Activated gamma-delta T cell treated with anti-CD3 and anti-CD28 coated beads, Interleukin-2, amount 50 U/mL, for 16 hours (primary cell): ENCODE measurements at regions not wholly inside any gene's neighbourhood (a gene's known extent, or its start where the extent isn't known, plus 50 kb on each side); places are given as distances from the start of the nearest gene placed in this dataset.

ENCODE experiments used
- DNase-seq: peaks from one replicate; pipeline ENCODE4 v3.0.0-alpha.2; 2020; ENCODE audit warnings: low read depth

DNA sequence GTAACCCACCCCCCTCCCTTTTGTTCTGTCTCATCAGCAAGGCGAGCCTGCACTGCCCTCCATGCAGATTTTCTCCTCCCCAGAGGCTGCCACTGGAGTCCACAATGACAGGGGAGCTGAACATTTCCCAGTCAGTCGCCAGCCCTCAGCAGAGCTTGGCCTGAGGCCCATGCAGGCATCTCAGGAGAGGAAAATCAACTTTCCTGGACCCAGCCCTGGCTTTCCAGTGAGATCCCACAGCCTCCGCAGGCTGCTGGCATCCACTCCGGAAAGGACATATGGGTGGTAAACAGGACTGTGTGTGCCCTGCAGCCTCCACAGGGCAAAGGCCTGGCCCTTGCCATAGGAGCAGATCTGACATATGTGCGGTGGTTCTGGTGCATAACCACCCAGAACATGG lies 253.8 kb downstream of the TNS1 start:
- no peak for DNase-seq

DNA sequence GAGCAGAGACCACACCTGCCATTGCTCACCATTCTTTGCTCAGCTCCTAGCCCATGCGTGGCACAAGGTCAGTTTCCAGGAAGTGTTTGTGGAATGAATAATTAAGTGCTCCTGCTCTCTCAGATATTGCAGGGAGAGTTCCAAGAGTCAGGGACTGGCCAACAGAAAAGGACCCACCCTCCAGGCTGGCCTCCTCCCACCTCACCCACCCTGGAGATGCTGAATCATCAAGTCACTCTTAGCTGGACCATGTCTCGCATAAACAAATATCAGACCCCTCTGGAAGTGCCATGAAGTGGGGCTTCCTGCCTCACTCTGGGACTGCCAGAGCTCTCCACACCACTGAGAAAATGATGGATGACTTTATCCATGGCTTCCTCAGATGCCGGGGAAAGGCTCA lies 256.0 kb downstream of the TNS1 start:
- no peak for DNase-seq

- DNase-seq, result no peak
These were observed 258.6 kb downstream of the TNS1 start for GRCh38 chr2:217743966-217744761.

- DNase-seq, result no peak
These were observed 259.4 kb downstream of the TNS1 start for GRCh38 chr2:217743407-217743806.

- no peak for DNase-seq
These were observed 260.0 kb downstream of the TNS1 start for GRCh38 chr2:217742841-217743240.

DNA sequence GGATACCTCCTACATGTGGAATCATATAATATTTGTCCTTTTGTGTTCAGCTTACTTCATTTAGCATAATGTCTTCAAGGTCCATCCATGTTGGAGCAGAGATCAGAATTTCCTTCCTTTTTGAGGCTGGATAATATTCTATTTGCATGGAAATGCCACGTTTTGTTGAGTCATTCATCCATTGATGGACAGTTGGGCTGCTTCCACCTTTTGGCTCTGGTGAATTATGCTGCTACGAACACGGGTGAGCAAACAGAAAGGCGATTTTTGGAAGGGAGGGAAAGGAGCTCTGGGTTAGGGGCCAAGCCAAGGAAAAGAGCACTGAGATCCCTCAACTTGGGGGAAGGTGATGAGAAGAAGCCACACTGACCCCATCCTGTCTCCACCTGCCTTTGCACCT lies 260.5 kb downstream of the TNS1 start:
- DNase-seq, result no peak

GRCh38 chr2:217741381-217741955 lies 261.3 kb downstream of the TNS1 start:
- DNase-seq, result no peak

- no peak for DNase-seq
These were observed 262.0 kb downstream of the TNS1 start for GRCh38 chr2:217740756-217741155.

DNA sequence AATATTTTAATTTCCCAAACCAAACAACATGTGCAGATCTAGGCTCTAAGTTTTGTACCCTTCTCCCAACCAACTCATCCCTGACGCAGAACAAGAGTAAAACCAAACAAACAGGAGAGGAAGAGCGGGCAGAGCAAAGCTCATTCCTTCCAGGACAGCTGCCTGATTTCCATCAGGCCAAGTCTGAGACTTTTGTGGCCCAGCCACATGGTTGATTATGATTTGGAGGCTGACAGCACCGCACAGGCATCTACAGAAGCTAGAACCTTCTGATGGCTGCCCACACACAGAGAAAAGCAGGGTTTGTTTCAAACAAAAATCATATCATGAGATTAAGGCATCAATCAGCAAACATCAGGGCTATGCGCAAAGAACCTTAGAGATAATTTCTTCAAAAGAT lies 262.6 kb downstream of the TNS1 start:
- DNase-seq, result no peak

DNA sequence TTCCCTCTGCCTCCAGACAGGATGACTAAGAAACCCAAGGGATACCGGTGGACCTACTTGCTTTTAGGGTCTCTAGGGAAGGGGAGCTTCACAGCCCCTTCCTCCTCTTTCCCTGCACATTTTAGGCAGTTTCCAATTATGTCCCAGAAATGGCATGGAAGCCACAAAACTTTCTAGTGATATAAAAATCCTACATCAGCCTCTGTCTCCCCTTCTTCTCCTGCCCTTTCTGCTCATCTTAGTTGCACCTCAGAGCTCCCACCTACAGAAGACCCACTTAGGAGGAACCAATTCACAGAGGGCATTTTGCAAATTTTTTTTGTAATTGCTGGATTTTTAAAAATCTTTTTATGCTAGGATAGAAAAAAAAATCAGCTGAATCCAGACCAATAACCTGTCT lies 263.1 kb downstream of the TNS1 start:
- no peak for DNase-seq

DNA sequence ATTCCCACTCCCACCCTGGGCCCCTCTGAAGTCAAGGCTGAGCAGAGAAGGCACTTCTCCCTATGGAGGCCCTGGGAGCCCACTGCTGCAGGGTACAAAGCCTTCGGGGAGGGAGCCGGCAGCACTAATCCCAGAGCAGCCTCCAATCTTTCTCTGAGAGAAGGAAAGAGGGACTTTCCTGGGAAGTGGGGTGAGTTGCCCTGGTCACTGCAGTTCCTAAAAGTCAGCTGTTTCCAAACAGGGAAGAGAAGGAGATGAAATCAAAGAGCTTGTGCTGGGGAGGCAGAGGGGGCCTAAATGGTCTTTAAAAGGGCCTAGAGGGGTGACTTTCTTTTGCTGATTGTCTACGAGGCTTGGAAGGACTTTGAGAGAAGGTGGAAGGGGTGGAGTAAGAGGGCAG lies 264.7 kb downstream of the TNS1 start:
- no peak for DNase-seq

GRCh38 chr2:217736776-217737550 lies 265.8 kb downstream of the TNS1 start:
- no peak for DNase-seq

DNA sequence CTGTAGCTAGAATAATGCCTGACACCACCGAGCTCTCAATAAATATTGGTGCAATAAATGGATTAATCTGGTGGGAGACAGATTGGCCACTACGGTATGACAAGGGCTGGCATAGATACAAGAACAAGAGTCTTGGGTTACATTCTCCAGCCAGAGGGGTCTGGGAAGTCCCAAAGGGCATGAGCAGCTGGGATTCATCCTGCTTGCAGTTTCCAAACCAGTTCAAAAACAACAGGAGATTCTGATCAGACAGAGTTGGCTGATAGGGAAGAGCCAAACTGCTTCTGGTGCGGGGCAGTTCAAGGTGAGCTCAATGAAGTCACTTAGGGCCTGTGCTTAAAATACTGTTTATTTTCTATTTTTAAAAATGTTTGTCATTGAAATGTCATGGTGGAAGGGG lies 266.9 kb downstream of the TNS1 start:
- DNase-seq, result no peak

GRCh38 chr2:217735034-217735433 lies 267.8 kb downstream of the TNS1 start:
- DNase-seq, result no peak

DNA sequence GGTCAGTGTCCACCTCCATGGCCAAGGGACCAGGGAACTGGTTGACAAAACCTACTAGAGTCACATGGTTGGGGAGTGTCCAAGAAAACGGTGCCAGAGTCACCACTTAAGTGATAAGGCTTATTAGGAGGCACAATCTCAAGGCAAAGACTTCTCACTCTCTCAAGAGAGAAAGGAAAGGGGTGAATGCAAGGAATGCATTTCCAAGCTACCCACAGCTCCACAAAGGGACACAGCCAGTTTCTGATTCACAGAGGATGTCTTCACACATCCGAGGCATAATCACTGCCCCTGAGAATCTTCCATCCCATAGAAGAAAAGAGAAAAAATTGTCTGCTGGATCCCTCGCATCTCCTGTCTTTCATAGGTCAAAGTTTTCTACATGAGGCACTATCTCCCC lies 269.3 kb downstream of the TNS1 start:
- DNase-seq, result no peak

DNA sequence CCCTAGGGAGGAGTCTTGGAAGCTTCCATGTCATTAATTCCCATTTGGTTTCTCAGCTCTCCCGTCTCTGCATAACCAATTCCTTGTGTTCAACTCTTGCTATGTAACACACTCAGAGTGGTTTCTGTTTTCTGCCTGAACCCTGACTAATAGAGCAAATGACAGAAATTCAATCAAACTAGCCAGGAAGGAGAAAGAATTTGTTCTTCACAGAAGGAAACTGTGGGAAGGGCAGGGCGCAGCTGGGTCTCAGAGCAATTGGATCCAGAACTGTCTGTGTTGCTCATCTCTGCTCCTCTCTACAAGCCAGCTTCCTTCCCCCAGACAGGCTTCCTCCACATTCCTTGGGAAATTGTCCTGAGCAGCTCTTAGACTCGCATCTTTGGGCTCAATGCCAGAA lies 269.8 kb downstream of the TNS1 start:
- no peak for DNase-seq

DNA sequence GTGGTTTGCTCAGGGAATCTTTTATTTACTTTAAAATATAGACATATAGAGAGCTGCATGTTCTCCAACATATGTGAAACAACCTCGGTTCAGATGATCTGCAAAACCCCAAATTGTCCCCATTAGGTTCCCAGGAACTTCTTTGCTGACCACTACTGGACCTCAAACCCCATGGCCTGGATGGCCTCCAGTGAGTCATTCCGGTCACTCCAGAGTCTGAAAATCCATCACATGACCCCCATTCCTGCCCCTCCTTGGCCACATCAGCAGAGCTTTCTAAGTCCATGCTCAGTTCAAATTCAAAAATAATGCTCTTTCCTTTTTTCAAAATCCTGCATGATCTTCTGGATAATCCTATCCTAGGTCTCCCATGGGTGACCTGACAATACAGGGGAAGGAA lies 271.0 kb downstream of the TNS1 start:
- no peak for DNase-seq

DNA sequence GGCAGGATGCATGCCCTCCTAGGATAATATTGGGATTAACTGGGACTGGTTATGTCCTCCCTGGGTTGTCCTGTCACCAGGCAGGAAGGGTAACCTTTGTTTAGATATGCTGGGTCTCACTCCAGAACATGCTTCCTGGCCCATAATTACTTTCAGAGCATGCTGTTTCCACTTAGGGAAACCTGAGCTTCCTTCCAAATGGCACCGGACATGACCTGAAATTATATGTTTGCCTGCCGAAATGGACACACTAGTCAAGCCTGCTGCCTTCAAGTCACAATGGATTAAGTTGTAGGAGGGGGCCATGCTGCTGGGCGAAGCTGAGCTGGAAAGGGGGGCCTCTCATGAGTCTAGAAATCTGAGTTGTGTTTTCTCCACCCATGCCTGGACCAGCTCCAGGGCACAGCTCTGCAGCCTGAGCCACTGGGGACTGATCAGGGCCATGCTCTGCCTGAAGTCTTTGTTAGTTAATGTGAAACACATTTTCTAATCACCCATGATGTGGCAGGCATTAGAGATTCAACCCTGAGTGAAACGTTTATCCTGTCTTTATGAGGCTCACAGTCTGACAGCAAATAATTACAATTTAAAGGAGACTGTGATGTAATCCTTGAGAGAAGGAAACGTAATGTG lies 273.3 kb downstream of the TNS1 start:
- DNase-seq, result no peak

GRCh38 chr2:217727801-217728200 lies 275.0 kb downstream of the TNS1 start:
- no peak for DNase-seq

GRCh38 chr2:217725409-217725808 lies 277.4 kb downstream of the TNS1 start:
- DNase-seq, result no peak

DNA sequence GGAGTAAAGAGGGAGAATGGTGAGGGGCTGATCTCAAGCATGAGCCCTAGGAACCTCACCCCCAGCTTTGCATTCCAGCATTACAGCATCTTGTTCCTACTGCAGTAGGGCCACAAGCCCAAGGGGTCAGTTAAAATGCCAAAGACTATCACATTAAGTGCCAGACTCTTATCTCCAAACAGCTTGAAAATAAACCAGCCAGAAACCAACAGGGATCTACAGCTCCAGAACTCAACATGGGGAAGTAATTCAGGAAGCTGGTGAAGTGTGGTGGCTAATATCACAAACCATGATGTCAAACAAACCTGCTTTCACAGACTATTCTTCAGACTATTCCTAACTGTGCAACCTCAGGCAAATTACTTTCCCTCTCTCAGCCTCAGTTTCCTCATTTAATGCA lies 278.3 kb downstream of the TNS1 start:
- DNase-seq, result no peak

- DNase-seq, result no peak
These were observed 278.8 kb downstream of the TNS1 start for GRCh38 chr2:217723981-217724380.
